ENCODE measurements at regions not wholly inside any gene's neighbourhood (a gene's known extent, or its start where the extent isn't known, plus 50 kb on each side); places are given as distances from the start of the nearest gene placed in this dataset.

DNA sequence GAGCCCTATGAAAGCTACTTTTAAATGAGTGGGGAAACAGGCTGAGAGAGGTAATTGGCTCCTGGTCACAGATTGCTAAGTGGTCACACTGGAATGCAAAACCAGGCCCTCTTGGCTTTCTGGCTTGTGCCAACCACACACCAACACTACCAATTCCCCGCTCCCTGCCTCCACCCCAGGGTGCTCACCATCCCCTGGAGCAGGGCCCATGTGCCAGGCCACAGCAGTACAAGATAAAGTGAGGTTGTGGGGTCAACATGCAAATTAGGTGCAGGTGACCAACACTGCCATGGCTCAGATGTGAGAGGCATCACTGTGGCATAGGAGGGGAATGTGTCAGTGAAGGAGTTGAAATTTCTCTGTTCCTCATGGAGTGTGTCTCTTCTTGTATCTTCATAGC is 312.5 kb downstream of the MYCN start:
- Histone ChIP-seq H3K9me3 (no peaks in the 10 kb centered on the region), H3K4me1 (no peaks in the 10 kb centered on the region), H3K4me3 (no peak overlapping the region), H3K36me3 (no peaks in the 10 kb centered on the region), H3K27ac (no peak overlapping the region), H3K27me3 (peaks cover 0 to 4% (median 0%) of the 10 kb centered on the region in 3 donors)
- DNase-seq, result no peak
- TF ChIP-seq POLR2A (IDR thresholded peaks at IDR 0.05) (no peak), POLR2AphosphoS5 (IDR thresholded peaks at IDR 0.05) (no peak), EP300 (IDR thresholded peaks at IDR 0.05) (no peak)
- TF ChIP-seq, protein P1, sequence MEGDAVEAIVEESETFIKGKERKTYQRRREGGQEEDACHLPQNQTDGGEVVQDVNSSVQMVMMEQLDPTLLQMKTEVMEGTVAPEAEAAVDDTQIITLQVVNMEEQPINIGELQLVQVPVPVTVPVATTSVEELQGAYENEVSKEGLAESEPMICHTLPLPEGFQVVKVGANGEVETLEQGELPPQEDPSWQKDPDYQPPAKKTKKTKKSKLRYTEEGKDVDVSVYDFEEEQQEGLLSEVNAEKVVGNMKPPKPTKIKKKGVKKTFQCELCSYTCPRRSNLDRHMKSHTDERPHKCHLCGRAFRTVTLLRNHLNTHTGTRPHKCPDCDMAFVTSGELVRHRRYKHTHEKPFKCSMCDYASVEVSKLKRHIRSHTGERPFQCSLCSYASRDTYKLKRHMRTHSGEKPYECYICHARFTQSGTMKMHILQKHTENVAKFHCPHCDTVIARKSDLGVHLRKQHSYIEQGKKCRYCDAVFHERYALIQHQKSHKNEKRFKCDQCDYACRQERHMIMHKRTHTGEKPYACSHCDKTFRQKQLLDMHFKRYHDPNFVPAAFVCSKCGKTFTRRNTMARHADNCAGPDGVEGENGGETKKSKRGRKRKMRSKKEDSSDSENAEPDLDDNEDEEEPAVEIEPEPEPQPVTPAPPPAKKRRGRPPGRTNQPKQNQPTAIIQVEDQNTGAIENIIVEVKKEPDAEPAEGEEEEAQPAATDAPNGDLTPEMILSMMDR (IDR thresholded peaks at IDR 0.05), result no peak
- intact Hi-C loops (cut with DNase I), result no loop called here
- 89 to 95% methylated on average over 1 of the region's 1 CpG for WGBS, 2 donors

DNA sequence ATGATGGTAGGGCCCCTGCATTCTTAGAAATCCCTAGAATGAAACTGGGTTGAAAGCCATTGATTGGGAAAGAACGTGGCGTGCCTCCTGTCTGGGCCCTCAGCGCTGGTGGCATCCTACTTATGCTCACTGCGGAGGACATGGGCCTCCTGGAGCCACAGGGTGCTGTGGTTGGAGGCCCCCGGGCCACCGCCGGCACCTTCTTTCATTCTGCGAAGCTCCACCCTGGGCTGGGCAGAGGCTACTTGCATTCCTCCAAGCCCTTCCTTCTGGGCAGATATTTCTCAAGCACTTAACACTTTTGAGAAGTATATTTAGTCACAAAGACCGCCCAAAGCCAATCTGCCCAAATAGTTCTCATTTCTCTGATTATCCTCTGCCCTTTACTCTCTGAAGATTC is 311.9 kb downstream of the MYCN start:
- Histone ChIP-seq H3K27me3 (peaks cover 0 to 4% (median 0%) of the 10 kb centered on the region in 3 donors), H3K4me3 (no peak overlapping the region), H3K27ac (no peak overlapping the region), H3K9me3 (no peaks in the 10 kb centered on the region), H3K4me1 (no peaks in the 10 kb centered on the region), H3K36me3 (no peaks in the 10 kb centered on the region)
- DNase-seq, result no peak
- 94 to 96% methylated on average over 9 of the region's 9 CpGs for WGBS, 2 donors
- no peak for TF ChIP-seq EP300 (IDR thresholded peaks at IDR 0.05)
- TF ChIP-seq, protein P1 (IDR thresholded peaks at IDR 0.05), result no peak
- TF ChIP-seq POLR2A (IDR thresholded peaks at IDR 0.05), result no peak
- TF ChIP-seq POLR2AphosphoS5 (IDR thresholded peaks at IDR 0.05), result no peak
- intact Hi-C loops (cut with DNase I), result no loop called here

DNA sequence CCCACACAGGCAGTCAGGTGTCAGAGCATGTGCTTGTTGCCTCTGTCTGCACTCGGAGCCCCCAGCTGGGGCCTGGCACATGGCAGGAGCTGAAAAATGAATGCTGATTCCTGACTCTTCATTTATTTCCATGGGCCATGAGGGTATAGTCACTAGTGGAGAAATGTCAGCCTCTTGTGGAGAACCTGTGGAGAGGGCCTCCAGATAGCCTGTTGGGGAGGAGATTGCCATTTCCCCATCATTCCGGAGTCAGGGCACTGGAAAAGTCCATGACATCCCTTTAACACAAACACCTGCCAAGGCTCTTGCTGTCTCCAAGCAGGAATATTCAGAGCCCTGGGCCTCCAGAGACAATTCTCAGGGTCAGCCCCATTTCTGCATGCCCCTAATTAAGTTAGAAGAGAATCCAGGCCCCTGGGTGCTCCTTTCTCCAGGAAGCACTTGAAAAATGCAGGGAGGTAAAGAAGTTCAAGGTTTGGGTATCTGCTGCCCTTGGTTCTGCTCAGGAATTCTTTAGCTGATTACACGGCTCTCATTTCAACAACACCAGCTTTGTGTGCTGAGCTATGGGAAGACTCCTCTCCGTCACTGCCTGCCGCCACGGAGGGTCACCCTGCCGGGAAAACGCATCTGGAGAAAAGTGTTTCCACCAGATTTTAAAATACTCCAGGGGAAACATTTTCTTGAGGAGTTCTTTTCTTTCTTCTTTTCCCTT is 311.3 kb downstream of the MYCN start:
- H3K4me3 ChIP-seq, result no peak overlapping the region
- peaks cover 0 to 4% (median 0%) of the 10 kb centered on the region in 3 donors for H3K27me3 ChIP-seq
- DNase-seq, result no peak
- no peaks in the 10 kb centered on the region for H3K9me3 ChIP-seq
- whole genome bisulfite sequencing, 2 donors, result 88 to 93% methylated on average over 8 of the region's 8 CpGs
- no peak overlapping the region for H3K27ac ChIP-seq
- intact Hi-C loops (cut with DNase I), result no loop called here
- H3K36me3 ChIP-seq, result no peaks in the 10 kb centered on the region
- TF ChIP-seq, protein P1 (IDR thresholded peaks at IDR 0.05), result no peak
- TF ChIP-seq EP300 (IDR thresholded peaks at IDR 0.05) (no peak), POLR2A (IDR thresholded peaks at IDR 0.05) (no peak)
- H3K4me1 ChIP-seq, result no peaks in the 10 kb centered on the region

DNA sequence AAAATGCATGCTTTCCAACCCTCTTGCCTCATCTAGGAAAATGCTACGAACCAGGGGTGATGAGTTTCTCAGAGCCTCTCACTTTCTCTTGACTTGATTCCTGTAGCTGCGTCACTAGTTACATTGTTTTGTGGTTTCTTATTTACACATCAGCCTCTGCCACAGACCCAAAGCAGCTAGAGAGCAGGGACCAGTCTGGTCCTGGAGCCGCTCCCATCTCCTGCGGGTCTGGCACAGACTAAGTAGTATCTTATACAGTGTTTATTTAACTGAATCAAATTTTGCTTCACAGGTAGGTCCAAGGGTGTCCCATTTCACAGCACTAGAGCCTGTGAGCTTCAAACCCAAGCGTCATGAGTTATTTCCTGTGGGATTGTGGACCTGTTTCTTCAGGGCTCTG is 310.5 kb downstream of the MYCN start:
- no peaks in the 10 kb centered on the region for H3K36me3 ChIP-seq
- intact Hi-C loops (cut with DNase I), result no loop called here
- no peak for DNase-seq
- peaks cover 0 to 4% (median 0%) of the 10 kb centered on the region in 3 donors for H3K27me3 ChIP-seq
- H3K4me3 ChIP-seq, result no peak overlapping the region
- no peaks in the 10 kb centered on the region for H3K4me1 ChIP-seq
- 83 to 92% methylated on average over 5 of the region's 5 CpGs for WGBS, 2 donors
- H3K27ac ChIP-seq, result no peak overlapping the region
- no peaks in the 10 kb centered on the region for H3K9me3 ChIP-seq
- no peak for TF ChIP-seq EP300 (IDR thresholded peaks at IDR 0.05)
- TF ChIP-seq POLR2A (IDR thresholded peaks at IDR 0.05), result no peak
- TF ChIP-seq POLR2AphosphoS5 (IDR thresholded peaks at IDR 0.05), result no peak
- TF ChIP-seq, protein P1 (IDR thresholded peaks at IDR 0.05), result no peak

DNA sequence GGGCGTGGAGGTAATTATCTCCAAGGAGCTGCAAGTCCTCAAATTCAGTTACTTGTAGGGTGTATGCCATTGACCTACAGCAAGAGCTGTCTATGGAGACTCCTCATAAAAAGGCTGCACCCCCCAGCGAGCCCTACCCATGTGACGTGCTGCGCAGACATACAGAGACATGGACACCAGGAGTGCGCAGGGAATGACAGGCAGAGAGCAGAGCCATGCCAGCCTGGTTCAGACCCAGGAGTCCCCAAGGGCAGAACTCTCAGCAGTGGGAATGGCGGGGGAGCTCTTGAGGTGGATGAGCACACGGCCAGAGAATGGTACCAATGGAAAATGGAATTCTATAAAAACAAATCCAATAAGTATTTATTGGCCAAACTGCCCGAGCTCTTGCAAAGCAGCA is 310.1 kb downstream of the MYCN start:
- intact Hi-C loops (cut with DNase I), result no loop called here
- no peak overlapping the region for H3K27ac ChIP-seq
- no peaks in the 10 kb centered on the region for H3K9me3 ChIP-seq
- TF ChIP-seq EP300 (IDR thresholded peaks at IDR 0.05) (no peak), POLR2A (IDR thresholded peaks at IDR 0.05) (no peak), POLR2AphosphoS5 (IDR thresholded peaks at IDR 0.05) (no peak)
- TF ChIP-seq, protein P1 (IDR thresholded peaks at IDR 0.05), result no peak
- H3K27me3 ChIP-seq, result peaks cover 0 to 4% (median 0%) of the 10 kb centered on the region in 3 donors
- WGBS, 2 donors, result 87 to 89% methylated on average over 8 of the region's 8 CpGs
- H3K36me3 ChIP-seq, result no peaks in the 10 kb centered on the region
- no peak for DNase-seq
- no peak overlapping the region for H3K4me3 ChIP-seq
- H3K4me1 ChIP-seq, result no peaks in the 10 kb centered on the region

All from sigmoid colon (tissue), 6 donors.